Fibroblast of pulmonary artery (primary cell): ENCODE measurements at regions not wholly inside any gene's neighbourhood (a gene's known extent, or its start where the extent isn't known, plus 50 kb on each side); places are given as distances from the start of the nearest gene placed in this dataset.

Source experiments
- DNase-seq: peaks from one replicate; pipeline ENCODE4 v3.0.0-alpha.2; 2010; ENCODE audit warnings: low read depth
- H3K4me3 ChIP-seq: replicated peaks from 2 replicates; pipeline ENCODE4 v1.5.1; 2011; ENCODE audit warnings: low read depth, mild to moderate bottlenecking, control low read depth, low read length, moderate library complexity
- CTCF ChIP-seq: IDR thresholded peaks from 2 replicates; pipeline ENCODE4 v1.5.1; 2011; ENCODE audit warnings: mild to moderate bottlenecking, control low read depth, low read length, inconsistent platforms; ENCODE audit errors: missing control alignments

- TF ChIP-seq CTCF: no peak
- DNase-seq: peak; percentile 97
- no peak overlapping the region for H3K4me3 ChIP-seq
Observed at GRCh38 chr5:174355208-174355612, 309.7 kb downstream of the NSG2 start.

GRCh38 chr5:174355995-174356394 is 310.5 kb downstream of the NSG2 start:
- DNase-seq: no peak
- TF ChIP-seq CTCF: no peak
- no peak overlapping the region for H3K4me3 ChIP-seq

- no peak for TF ChIP-seq CTCF
- no peak for DNase-seq
Observed at GRCh38 chr5:174356536-174356935, 311.0 kb downstream of the NSG2 start.

GRCh38 chr5:174358276-174358675 is 312.8 kb downstream of the NSG2 start:
- no peak overlapping the region for H3K4me3 ChIP-seq
- no peak for DNase-seq
- TF ChIP-seq CTCF: no peak

More at GRCh38 chr5:174356536-174356935, 311.0 kb downstream of the NSG2 start:
- H3K4me3 ChIP-seq: no peak overlapping the region

- no peak for TF ChIP-seq CTCF
- DNase-seq: no peak
- no peak overlapping the region for H3K4me3 ChIP-seq
Observed at GRCh38 chr5:174359071-174359470, 313.6 kb downstream of the NSG2 start.

- no peak overlapping the region for H3K4me3 ChIP-seq
- no peak for DNase-seq
- TF ChIP-seq CTCF: no peak
Observed at GRCh38 chr5:174362514-174362913, 317.0 kb downstream of the NSG2 start.

- DNase-seq: no peak
- no peak for TF ChIP-seq CTCF
- H3K4me3 ChIP-seq: no peak overlapping the region
Observed at GRCh38 chr5:174363934-174364333, 318.4 kb downstream of the NSG2 start.
